NCI-H2227 (cell line): ENCODE measurements at regions not wholly inside any gene's neighbourhood (a gene's known extent, or its start where the extent isn't known, plus 50 kb on each side); places are given as distances from the start of the nearest gene placed in this dataset.
"Not testable (repeated sequence)": the region's sequence is repeated elsewhere in the genome, so short reads cannot be mapped to it uniquely, and the experiment has no call there.

ENCODE experiments used
- DNase-seq: peaks from one replicate; lab custom pipeline; 2025; ENCODE audit not compliant: unreplicated experiment; lab: John Stamatoyannopoulos, UW

- peak; percentile 28 for DNase-seq
Measured at GRCh38 chr12:124675881-124676713, 108.7 kb upstream of the NCOR2 start.

DNA sequence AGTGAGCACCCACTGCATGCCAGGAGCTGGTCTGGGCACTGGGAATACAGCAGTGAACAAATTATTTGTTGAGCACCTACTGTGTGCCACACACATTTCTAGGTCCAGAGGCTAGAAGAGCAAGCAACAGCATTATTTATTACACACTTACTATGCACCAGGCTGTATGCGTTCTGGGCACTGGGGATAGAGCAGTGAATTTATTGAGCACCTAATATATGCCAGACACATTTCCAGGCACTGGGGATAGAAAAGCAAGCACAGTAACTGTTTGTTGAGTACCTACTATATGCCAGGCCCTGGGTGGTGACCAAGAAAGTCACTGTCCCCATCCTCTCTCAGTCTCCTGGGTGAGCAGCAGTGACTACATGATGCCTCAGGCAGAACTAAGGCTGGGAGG, 107.5 kb upstream of the NCOR2 start:
- DNase-seq = no peak

DNA sequence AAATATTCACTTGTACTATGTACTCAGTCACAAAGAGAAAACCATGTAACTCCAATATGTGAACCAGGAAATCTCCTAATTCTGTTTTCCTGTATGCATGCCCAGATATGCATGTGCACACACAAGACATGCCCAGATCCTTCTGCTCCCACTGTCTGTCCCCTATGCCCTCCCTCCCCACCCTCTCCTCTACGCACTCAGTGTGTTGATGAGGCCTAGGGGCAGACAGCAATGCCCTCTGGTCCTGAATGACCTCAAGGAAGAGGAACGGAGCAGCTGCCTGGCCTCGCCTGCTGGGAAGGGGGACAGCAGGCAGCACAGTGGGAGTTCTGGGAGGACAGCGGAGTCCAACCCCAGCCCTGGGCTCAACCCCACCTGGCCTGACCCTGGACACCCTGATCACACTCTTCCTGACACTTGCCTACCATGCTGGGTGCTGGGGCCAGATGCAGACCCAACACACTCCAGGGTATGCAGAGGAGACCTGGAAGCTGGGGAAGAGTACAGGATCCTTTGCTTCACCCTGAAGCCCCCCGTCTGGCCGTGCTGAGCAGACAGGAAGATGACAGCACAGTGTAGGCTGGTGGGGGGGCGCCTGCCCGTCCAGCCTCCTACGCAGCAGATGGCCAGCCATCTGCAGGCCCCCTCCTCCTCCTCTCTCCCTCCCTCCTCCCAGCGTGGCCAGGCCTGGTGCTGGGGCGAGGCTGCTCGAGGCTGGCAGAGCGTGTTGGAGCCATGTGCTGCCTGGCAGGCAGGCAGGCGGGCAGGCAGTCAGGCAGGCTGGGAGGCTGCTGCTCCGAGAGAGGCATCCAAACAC, 106.6 kb upstream of the NCOR2 start:
- peak; percentile 23 for DNase-seq

DNA sequence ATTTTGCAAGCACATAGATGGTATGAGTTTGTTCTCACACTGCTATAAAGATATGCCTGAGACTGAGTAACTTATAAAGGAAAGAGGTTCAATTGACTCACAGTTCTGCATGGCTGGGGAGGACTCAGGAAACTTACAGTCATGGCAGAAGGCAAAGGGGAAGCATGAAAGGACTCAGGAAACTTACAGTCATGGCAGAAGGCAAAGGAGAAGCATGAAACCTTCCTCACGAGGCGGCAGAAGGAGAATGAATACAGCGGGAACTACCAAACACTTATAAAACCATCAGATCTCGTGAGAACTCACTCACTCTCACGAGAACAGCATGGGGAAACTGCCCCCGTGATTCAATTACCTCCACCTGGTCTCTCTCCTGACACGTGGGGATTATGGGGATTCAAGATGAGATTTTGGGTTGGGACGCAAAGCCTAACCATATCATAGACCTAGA, 101.9 kb upstream of the NCOR2 start:
- not testable (repeated sequence) for DNase-seq

DNA sequence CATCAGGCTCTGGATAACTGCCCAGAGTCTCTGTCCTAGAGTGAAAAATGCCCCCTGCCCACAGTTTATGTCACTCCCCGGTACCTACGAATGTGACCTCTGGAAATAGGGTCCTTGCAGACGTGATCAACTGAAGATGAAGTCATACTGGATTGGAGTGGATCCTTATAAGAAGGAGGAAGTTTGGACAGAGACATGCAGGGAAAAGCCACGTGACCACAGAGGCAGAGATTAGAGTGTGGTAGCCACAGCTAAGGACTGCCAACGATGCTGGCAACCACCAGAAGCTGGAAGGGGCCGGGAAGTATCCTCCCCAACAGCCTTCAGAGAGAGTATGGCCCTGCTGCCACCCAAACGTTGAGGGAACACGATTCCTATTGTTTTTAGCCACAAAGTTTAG, 101.2 kb upstream of the NCOR2 start:
- no peak for DNase-seq

DNA sequence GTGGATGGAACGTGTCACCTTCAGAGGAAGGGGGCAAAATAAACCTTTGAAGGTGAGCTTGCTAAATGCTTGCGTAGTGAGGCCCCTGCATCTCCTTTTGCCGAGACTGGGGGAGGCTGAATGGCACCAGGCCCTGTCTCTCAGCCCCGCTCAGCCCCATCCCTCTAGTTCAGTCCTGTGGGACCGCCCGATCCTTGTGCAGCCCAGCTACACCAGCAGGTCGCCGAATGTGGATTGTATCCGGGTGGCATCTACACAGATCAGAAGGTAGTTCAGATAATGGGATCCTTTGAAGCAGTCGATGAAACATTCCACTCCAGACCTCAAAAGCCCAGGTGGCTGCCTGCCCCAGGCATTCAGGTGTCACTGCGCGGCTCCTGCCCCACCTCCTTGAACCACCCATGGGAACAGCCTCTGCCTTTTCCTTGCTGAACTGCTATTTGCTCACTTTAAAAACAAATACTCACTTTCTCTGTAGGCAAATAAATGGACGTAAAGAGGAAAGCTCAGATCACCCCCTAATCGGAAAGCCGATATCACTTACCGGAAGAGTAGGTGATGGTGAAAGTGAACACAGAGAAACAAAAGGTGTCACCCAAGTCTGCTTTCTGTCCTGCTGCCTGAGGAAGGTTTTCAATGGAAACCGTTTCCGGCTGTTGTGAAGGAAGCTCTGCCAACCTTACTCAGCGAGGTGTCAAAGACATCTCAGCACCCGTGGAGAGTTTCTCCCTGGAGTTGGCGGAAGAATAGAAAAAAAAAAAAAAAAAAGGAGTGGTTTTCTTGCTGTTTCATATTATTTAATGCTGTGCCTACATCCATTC, 100.3 kb upstream of the NCOR2 start:
- no peak for DNase-seq

DNA sequence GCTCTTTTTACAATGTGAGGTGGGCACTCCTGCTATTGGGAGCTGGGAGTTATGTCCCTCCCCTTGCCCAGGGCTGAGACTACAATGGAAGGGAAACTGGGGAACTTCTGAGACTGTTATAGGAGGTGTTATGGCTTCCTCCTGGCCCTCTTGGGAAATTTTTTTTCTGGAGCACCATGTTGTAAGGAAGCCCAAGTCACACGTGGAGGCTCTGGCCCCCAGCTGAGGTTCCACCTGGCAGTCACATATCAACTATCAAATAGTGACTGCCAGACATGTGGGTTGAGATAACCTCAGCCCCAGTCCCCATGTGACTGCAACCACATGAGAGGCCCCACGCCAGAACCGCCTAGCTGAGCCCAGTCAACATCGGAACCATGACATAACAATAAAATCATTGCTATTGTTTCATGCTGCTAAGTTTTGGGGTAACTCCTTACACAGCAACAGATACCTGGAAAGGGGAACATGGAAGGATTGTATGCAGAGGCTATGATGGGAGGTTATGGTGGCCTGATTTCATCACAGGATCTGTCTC, 99.4 kb upstream of the NCOR2 start:
- no peak for DNase-seq

DNA sequence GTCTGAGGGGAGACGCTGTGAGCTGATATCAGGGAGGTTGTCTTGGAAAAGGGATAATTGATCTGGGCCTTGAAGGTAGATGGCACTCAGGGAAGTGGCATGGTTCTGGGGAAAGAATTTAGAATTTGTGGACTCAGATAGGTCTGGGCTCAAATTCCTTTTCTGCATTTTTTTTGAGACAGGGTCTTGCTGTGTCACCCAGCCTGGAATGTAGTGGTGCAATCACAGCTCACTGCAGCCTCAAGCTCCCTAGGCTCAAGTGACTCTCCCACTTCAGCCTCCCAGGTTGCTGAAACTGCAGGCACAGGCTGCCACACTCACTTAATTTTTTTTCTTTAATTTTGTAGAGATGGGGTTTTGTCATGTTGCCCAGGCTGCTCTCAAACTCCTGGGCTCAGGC, 98.1 kb upstream of the NCOR2 start:
- no peak for DNase-seq

DNA sequence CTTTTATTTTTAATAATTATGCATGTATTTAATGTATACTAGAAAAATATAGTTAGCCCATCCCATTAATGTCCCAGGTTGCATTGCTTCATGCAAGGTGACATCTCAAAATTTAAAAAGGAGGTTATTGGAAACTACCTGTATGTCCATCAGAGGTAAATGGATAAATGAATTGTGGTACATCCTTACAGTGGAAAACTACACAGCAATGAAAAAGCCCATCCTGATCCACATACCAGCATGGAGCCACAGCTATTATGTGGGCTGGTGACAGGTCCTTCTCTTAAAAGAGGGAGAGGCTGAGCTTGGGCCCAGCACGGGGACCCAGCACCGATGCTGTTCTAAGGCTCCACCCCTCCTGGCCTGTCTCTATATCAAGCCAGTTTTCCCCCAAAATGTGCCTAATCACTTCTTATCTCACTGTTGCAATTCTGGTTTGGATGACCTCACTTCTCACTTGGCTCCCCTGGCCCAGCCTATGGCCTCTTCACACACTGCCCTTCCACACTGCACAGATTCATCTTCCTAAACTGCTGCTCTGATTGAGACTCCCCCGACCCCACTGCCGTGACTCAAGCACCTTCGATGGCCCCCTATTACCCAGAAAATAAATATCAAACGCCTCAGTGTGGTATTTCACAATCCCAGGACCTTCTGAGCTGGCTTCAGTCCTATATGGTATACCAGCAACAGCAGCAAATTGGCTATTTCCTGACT, 97.1 kb upstream of the NCOR2 start:
- no peak for DNase-seq

- no peak for DNase-seq
Measured at GRCh38 chr12:124663771-124664366, 96.5 kb upstream of the NCOR2 start.

DNA sequence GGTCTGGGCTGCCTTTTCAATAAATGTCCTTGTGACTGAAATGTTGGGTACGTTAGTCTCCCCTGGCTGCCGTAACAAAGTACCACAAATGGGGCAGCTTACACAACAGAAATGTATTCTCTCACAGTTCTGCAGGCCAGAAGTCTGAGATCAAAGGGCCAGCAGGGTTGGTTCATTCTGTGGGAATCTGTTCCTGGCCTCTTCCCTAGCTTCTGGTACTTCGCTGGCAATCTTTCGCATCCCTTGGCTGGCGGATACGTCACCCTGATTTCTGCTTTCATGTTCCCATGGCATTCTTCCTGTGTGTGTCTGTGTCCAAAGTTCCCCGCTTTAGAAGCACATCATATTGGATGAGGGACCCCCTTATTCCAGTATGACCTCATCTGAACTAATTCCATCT, 95.8 kb upstream of the NCOR2 start:
- DNase-seq = no peak

GRCh38 chr12:124661341-124661740, 93.9 kb upstream of the NCOR2 start:
- DNase-seq = no peak

GRCh38 chr12:124660851-124661250, 93.4 kb upstream of the NCOR2 start:
- peak; percentile 63 for DNase-seq

DNA sequence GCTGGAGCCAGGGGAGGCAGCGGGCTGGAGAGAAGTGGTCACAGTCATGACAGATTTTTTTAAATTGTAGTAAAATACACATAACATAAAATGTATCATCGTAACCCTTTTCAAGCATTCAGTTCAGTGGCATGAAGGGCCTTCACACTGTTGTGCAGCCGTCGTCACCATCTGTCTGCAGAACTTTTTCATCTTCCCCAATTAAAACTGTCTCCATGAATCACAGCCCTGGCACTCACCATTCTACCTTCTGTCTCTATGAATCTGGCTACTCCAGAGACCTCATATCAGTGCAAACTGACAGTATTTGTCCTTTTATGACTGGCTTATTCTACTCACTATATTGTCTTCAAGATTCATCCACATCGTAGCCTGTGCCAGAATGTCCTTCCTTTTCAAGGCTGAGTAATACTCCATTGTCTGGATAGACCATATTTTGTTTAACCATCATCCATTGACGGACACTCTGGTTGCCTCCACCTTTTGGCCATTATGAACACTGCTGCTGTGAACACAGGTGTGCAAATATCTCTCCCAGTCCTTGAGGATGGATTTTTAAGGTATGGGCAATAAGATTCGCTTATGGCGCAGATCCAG, 91.5 kb upstream of the NCOR2 start:
- DNase-seq = no peak

GRCh38 chr12:124658302-124658701, 90.9 kb upstream of the NCOR2 start:
- no peak for DNase-seq

GRCh38 chr12:124656947-124657434, 89.6 kb upstream of the NCOR2 start:
- DNase-seq = no peak

DNA sequence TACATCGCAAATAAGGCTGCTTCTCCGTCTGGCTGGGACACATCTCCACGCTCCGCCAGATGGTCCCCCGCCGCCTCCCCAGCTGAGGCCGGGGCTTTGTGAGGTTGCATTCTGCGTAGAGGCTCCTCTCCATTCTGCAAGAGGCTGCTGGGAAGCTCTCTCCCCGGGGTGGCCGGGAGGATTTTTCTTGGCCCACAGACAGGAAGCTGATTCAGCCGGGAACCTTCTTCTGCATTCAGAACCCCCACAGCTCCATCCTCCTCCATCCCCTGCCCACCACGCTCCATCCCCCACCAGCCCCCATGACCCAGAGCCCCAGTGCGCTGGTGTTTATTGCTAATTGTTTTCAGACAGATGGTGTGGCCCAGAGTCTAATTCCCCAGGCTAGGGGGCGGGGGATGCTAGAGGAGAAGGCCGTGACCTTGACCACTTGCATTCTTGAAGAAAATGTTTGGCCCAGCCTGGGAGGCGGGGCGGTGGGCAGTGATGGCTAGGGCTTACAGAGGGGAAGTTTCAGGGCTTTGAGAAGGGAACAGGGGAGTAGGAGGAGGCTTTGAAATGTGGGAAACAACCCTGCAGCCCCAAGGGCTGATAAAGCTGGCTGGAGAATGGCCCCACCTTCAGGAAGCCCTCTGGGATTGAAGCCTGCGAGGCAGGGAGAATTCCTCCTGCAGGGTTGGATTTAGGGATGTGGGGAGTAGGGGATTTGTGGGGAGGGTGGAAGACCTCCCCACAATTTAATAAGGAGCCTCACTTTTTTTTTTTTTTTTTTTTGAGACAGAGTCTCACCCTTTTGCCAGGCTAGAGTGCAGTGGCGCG, 88.5 kb upstream of the NCOR2 start:
- peak; percentile 93 for DNase-seq

- DNase-seq = peak; percentile 54
Measured at GRCh38 chr12:124655048-124655697, 87.8 kb upstream of the NCOR2 start.
